GM19239 (cell line): ENCODE measurements at regions not wholly inside any gene's neighbourhood (a gene's known extent, or its start where the extent isn't known, plus 50 kb on each side); places are given as distances from the start of the nearest gene placed in this dataset.

Experiments used
- DNase-seq: peaks from one replicate; pipeline ENCODE4 v3.0.0; 2011; ENCODE audit warnings: low spot score; ENCODE audit not compliant: insufficient read length
- FAIRE-seq: peaks from 2 replicates; lab custom pipeline; 2011; peaks lifted over from hg19 to GRCh38; lab: Jason Lieb, UNC

DNA sequence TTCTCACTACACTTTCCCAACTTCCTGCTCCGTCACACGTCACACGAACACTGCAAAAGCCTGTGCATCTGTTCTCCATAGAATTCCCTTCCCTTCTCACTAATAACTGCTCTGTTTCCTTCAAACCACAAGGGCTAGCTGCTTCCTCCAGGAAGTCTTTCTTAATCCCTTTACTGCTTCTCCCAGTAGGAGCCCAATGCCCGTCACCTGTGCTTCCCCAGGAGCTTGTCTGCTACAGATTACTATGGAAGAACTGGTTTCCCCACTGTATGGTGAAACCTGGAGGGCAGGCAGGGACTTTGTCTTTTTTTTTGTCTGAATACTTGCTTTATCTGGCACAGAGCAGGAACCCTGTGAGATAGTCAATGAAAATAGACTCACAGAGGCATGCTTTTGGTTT lies 444.7 kb upstream of the MAP3K7 start:
- no peak for FAIRE-seq
- DNase-seq: no peak

DNA sequence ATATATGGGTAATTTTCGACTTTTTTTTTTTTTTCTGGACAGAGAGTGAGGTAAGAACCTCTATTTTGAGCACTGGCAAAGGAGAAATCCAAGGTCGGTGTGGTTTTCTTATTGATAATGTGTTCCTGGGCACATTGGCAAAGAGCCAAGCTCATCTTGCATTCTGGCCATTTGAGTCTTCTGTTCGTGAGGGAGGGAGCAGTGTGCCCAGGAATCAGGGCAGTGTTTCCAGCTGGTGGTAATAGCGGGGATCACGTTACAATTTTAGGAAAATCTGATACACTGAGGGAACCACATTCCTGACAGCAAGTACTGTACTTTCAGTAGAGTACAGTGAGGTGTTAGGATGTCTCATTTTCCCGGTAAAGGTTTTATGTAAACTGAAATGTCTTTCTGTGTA lies 442.3 kb upstream of the MAP3K7 start:
- no peak for DNase-seq
- FAIRE-seq: no peak

DNA sequence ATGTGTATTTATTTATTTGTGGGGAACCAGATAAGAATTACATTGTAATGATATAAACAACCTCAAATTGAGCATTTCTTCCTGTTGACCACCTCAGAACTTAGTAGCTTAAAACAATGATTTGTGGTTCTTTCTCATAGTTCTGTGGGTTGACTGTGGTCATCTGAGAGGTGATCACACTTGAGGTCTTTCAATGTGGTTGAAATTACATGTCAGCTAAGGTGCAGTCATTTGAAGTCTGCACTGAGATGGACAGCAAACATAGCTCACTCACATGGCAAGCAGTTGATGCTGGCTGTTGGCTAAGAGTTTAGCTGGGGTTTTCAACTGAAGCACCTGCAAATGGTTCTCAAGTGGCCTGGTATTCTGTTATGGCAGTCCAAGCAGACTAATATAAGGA lies 436.7 kb upstream of the MAP3K7 start:
- DNase-seq (no peak), FAIRE-seq (no peak)

DNA sequence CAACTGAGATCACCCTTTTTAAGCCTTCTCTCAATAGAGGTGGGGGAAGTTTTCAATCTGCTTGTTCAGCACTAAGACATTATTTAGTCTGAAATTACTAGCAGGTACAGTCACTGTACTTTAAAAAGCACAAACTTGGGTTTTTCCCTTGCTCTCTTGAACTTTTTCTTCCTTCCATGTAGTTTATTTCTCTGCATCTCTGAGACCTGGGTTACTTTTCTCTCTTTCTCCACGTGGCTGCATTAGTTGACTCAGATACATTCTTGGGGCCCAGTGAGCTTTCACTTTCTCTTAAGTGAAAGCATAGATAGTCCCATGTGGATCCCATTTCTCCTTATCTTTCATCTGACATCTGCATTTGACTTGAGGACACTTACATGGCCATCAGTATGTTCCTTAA lies 433.9 kb upstream of the MAP3K7 start:
- no peak for DNase-seq

DNA sequence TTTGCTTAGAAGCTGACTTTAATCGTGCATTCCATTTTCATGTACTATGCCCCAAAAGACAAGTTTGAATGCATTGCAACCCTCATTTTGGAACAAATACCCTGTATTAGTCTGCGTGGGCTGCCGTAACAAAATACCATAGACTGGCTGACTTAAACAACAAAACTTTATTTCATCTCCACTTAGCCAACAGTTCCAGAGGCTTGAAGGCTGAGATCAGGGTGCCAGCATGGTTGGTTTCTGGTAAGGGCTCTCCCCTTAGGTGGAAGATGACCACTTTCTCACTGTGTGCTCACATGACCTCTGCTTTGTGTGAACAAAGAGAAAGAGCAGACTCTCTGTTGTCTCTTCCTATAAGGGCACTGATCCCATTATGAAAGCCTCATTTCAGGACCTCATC lies 431.7 kb upstream of the MAP3K7 start:
- DNase-seq (no peak), FAIRE-seq (no peak)

More for the DNA sequence above, 433.9 kb upstream of the MAP3K7 start:
- no peak for FAIRE-seq

DNA sequence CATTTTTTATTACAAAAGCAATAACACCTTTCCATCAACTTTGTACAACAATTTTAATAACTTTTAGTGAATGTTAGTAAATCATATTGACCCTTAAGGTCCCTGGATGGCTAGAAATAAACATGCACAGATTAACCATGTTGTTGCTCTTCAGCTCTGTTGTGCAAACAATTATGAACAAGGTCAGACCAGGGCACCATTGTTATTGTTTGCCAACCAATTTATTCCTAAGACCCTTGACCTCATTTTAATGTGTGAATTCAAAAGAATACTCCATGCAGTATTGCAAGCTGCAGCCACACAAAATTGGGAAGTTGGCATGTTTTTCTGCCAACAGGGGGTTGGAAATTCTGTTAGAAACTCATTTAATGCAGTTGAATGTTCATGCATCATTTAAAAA lies 426.6 kb upstream of the MAP3K7 start:
- FAIRE-seq (no peak), DNase-seq (no peak)

DNA sequence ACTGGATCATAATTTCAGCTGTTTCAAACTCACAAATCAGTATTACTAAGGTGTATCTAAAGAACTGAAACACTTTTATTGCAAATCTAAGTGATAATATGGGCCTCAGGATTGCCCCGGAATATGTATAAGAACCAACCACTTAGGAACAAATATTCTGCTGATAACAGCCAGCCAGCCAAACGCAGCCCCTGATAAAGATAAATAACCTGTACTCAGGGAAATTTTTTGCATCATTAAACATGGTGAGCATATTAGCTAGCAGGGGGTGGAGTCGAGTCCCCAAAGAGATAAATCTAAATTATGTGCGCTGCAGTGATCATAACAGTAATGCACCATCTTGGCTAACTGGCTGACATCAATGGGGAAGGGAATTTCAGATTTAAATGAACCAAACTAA lies 410.2 kb upstream of the MAP3K7 start:
- FAIRE-seq: no peak
- no peak for DNase-seq

DNA sequence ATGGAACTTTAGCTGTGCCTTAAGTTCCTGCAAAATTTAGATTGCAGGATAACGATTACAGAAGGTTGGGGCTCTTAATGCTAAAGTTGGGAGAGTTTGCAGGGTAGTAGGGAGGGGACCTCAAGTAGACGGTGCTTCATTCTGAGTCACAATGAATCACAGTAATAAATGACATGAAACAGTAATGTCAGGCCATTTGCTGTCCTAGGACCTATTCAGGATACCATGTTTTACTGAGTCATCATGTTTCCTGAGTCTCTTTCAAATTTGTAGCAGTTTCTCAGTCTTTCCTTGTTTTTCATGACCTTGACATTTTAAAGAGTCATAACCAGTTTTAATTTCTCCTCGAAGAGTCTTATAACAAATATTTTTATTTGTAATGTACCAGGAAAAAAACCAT lies 406.9 kb upstream of the MAP3K7 start:
- DNase-seq (no peak), FAIRE-seq (no peak)

DNA sequence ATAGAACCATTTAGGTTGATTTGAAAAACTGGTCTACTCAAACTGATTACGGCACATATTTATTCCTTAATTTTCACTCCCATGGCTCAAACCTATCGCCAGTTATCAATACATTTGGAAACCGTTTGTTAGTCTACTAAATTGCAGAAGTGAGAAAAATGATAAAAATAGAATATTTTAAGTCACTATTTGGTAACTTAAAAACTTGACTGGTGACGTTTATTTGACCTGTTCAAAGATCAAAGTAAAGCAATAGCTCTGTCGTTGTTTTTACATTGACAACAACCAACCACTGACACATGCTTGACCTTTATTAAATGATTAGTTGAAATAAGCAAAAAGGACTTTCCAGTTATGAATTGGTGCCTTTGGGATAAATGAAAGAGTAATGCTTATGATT lies 402.9 kb upstream of the MAP3K7 start:
- DNase-seq (no peak), FAIRE-seq (no peak)

DNA sequence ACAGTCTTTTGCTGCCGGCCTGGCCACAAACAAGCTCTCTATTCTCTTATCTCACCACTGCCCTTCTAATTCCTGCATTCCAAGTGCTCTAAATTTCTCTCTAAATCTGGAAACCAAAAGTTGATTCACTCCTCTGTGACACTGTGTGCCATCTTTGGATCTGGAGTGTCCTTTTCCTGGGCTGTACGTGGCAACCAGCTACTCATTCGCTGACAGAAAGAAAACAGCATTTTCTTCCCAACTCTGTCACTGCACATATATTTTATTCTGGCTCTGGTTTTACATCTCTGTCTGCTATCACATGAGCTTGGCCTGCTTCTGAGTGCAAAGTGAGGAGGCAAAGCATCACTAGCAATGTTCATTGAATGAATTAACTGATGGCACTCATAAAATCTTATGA lies 397.2 kb upstream of the MAP3K7 start:
- FAIRE-seq (no peak), DNase-seq (no peak)

DNA sequence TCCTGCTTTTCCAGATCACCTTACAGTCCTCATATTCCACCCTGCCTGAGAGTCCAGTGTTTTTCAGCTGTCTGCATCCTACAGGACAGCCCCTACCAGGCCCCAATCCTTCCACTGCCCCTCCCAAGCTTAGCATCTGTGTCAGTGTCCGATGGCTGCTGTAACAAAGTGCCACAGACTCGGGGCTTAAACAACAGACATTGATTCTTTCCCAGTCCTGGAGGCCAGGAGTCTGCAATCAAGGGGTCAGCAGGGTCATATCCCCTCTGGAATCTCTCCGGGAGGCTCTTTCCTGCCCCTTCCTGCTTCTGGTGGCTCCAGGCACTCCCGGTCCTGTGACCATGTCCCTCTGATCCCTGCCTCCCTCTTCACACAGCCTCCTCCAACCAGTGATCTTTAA lies 396.6 kb upstream of the MAP3K7 start:
- FAIRE-seq: no peak

DNA sequence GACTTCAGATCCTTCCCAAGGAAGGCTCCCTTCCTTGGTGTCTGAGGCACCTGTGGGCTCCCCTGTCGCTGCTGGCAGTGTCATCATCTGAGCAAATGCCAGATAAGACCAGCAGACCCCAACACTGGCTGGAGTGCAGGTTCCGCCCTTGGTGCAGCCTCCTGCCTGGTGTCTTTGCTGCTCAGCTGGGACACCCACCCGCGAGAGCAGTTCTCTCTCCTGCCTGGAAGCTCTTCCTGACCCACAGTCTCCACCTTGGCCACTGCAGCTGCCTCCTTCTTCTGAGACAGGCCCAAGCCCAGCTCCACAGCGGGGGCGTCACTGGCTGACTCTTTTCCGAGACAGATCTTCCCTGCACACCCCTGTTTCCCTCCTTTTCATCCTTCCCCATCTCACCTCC lies 395.7 kb upstream of the MAP3K7 start:
- FAIRE-seq (no peak), DNase-seq (no peak)

More for the DNA sequence above, 396.6 kb upstream of the MAP3K7 start:
- DNase-seq: no peak

DNA sequence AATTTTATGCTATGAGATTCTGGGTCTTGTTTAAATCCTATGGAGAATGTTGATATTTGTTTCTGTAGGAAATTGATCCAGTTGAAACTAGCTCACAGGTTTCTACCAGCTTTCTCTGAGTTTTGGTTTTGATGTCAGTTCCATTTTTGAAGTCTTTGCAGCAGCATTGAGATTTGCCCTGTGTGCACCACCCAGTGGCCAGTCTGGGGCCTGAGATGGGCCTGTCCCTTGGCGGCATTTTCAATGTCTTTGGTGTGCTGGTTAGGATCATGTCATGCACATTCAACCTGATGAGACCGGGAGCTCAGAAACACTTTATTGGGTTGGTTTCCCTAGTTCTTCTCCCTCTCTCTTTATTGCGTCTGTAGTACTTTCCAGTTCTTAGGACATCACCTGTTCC lies 395.2 kb upstream of the MAP3K7 start:
- DNase-seq (no peak), FAIRE-seq (no peak)

DNA sequence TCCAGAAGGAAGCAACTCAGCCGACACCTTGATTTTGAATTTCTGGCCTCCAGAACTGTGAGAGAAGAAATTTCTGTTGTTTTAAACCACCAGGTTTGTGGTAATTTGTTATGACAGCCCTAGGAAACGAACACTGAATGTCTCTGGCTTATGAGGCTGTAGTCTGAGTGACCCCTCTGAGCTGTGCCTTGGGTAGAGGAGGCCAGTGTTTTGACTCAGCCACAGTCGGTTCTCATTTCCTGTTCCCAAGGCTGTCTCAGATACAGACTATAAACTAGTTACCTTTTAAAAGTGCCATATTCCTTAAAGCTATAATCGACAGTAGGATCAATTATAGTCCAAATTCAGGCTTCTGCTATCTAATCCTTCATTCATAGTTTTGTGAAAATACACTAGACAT lies 391.2 kb upstream of the MAP3K7 start:
- FAIRE-seq (peak; percentile 4), DNase-seq (no peak)

DNA sequence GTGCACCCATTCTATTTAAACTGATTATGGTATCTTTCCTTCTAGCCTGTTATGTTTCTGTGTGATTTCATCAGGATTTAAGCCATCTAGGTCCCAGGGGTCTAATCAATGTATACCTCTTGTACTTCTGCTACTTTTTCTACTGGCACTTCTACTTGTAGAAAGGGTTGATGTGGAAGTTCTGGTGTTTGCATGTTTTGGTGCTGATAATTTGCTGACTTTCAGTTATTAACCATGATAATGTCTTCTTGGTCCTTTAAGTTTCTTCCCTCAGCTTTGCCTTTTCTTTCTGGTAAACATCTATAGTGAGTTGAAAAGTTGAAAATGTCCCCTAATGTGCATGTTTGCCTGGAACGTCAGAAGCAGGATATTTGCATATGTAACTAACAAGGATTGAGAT lies 390.6 kb upstream of the MAP3K7 start:
- FAIRE-seq (no peak), DNase-seq (no peak)

DNA sequence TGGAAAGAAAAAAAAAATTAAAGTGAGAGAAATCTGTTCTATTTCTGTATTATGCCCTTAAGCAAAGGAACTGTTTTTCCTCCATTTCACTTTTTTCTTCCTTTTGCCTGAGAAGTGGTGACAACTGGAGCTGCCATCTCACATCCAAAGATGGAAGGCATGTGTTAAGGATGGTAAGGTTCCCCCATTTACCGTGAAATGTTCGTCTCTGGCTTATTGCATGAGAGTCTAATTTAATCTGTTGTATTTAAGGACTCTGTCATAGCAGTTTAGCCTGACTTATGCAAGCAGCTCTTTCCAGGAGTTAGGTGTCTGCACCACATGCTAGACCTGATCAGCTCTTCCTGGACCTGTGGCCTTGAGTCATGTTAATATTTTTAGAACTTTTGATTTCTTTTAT lies 389.5 kb upstream of the MAP3K7 start:
- no peak for DNase-seq
- no peak for FAIRE-seq

DNA sequence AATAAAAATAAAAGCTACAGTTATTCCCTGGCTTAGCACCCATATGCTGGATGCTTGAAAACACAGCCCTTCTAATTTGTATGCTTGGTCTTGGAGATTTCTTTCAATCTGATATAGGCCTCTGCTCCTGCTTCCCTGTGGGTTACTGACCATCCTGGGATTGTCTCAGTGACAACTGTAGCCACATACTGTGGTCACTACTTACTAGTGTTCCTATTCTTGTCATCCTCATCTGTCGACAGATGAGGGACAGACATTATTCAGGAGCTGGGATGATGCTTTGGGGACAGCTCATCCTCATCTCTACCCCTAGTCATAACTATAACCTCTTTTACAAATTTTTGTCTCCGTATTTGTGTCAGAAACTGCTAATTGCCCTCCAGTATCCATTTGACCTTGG lies 388.9 kb upstream of the MAP3K7 start:
- FAIRE-seq (no peak), DNase-seq (no peak)

DNA sequence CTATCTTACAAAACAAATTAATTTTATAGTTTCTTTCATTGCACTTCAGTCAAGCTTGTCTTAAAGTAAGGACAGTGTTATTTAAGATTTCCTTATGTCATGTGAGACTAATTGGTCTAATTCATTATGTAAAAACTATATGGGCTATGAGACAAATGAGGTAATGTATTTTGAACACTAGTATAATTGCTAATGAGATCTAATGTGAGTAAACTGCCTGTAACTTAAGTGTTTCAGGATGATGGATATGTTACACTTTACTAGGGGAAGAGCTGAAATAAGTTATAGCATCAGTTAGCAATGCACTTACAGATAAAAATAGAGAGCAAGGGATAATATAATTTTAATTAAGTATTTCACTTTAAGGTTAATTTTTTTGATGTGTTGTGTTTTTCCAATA lies 386.3 kb upstream of the MAP3K7 start:
- no peak for DNase-seq
- no peak for FAIRE-seq

DNA sequence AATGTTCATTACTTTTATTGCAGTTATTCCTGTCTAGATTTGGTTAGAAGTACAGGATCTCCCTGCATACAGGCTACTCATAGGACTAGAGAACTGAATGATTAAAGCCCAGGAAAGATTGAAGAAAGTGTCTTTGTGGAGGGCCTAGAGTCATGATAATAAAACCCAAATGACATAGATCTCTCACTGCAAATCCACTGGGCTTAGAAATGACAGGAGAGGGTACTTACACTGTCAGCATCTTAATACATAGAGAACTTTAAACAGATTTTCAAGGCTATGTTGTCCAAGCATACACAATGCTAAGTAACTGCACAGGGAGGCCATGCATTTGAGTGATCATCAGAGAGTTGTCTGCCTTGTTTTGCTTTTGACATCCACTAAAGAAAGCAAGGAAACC lies 383.8 kb upstream of the MAP3K7 start:
- no peak for DNase-seq

DNA sequence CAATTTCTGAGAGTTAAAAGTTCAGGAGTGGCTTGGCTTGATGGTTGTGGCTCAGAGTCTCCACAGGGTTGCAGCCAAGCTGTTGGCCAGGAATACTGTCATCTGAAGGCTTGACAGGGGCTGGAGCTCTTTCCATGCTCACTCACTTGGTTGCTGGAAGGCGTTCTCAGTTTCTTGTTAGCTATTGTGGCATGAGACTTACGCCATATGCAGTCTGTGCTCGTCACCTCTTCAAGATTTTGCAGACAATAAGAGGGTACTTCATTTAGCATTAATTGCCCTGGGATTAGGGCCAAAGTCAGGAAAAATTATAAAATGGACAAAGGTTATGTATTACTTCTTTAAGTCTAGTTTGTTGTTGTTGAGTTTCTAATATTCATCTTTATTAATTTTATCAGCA lies 380.6 kb upstream of the MAP3K7 start:
- no peak for DNase-seq
- no peak for FAIRE-seq

More for the DNA sequence above, 383.8 kb upstream of the MAP3K7 start:
- no peak for FAIRE-seq

DNA sequence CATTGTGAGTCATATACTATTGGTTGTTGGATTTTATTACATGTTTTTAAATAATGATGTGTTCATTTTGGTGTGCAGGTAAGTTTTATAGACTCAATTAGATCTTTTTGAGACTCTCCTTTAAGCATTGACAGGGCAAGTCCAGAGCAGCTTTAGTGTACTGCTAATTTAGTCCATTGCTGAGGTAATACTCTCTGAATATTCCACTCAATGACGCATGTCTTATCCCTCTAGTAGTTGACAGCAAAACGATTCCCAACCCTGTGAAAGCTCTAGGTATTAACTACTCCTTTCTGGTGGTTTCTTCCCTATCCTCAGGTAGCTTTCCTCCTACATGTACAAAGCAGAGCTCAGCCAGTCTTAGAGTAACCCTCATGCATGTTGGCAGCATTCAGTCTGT lies 373.5 kb upstream of the MAP3K7 start:
- FAIRE-seq: no peak
- no peak for DNase-seq

DNA sequence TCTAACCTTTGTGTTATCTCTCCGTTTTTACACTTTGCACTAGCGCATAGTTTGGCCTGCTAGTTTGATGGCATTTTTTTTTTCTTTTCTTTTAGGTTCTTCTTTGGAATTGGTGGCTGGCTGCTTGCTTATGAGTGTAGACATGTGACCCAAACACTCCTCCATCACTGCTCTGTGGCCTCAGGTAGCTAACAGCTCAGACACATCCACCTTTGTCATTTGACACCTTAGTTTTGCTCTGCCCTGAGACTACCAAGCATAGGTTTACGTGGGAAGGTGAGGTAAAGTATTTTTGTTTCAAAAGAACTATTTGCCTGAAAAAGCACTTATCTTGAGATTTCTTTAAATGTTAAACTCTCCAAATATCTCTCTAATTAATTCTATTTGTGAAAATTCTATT lies 368.4 kb upstream of the MAP3K7 start:
- DNase-seq (no peak), FAIRE-seq (no peak)

DNA sequence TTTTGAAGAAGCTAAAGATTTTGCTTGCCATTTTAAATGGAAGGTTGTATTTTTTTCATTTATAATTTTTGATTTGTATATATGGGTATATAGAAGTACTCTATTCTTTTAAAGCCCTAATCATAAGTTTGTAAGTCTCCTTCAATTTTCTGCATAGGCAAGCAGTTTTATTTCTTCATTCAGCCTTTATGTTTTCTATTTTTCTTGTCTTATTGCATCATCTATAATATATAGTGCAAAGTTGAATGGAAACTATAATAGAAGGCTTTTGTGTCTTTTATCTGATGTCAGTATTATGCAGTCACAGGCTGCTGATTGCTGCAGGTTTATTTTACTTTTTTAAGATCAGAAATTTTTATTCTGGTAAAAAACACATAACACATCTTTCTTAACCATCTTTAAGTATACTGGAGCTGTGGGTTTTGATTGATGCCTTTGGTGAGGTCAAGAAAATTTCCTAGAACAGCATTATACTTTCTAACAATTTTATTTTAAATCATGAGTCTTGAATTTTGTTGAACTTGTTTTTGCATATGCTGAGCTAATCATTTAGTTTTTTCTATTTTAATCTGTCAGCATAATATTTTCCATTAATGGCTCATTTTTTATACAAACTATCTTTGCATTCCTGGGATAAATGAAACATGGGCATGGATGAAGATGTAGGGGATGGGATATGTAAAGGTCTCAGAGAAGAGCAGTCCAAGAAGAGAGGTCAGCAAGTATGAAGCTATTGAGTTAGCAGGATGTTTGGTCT lies 366.7 kb upstream of the MAP3K7 start:
- DNase-seq (no peak), FAIRE-seq (no peak)
